ENCODE measurements at regions not wholly inside any gene's neighbourhood (a gene's known extent, or its start where the extent isn't known, plus 50 kb on each side); places are given as distances from the start of the nearest gene placed in this dataset.

DNA sequence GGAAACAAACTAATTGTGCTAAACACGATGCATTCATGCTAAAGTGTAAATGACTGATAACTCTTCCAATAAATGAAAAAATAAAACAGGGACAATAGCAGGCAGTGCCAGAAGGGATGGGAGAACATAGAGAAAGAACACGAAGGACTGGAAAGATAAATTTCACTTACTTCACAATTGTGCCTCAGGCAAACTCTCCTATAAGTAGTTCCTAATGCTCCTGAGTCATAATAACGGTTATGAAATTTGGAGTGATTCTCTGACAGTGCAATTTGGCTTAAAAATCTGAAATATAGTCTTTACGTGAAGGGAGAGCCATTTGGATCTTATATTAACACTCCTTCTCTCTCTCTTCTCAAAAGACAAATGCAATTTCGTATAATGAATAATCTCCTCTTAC lies 2218.5 kb downstream of the MAT2B start:
- no peak overlapping the region for H3K4me3 Mint-ChIP-seq (ENCODE audit: unreplicated experiment)
- DNase-seq (ENCODE audit: unreplicated experiment), result peak; percentile 90
- H3K9me3 Mint-ChIP-seq (ENCODE audit: unreplicated experiment), result peaks cover 5% of the 10 kb centered on the region
- no peaks in the 10 kb centered on the region for H3K27me3 Mint-ChIP-seq (ENCODE audit: insufficient read depth, unreplicated experiment)
- no TSS peak for BruUV-seq (replicated peaks)
- ChIA-PET CTCF (no interaction called here), POLR2A (no interaction called here)
- H3K36me3 Mint-ChIP-seq (ENCODE audit: insufficient read depth, unreplicated experiment), result no peaks in the 10 kb centered on the region
- TF ChIP-seq, protein P1, sequence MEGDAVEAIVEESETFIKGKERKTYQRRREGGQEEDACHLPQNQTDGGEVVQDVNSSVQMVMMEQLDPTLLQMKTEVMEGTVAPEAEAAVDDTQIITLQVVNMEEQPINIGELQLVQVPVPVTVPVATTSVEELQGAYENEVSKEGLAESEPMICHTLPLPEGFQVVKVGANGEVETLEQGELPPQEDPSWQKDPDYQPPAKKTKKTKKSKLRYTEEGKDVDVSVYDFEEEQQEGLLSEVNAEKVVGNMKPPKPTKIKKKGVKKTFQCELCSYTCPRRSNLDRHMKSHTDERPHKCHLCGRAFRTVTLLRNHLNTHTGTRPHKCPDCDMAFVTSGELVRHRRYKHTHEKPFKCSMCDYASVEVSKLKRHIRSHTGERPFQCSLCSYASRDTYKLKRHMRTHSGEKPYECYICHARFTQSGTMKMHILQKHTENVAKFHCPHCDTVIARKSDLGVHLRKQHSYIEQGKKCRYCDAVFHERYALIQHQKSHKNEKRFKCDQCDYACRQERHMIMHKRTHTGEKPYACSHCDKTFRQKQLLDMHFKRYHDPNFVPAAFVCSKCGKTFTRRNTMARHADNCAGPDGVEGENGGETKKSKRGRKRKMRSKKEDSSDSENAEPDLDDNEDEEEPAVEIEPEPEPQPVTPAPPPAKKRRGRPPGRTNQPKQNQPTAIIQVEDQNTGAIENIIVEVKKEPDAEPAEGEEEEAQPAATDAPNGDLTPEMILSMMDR (IDR thresholded peaks at IDR 0.05; ENCODE audit: unreplicated experiment), result no peak
- peak overlapping the region; percentile 2 for H3K27ac Mint-ChIP-seq (ENCODE audit: low read depth, unreplicated experiment)
- intact Hi-C loops (cut with micrococcal nuclease), result no loop called here
- peaks cover 24% of the 10 kb centered on the region for H3K4me1 Mint-ChIP-seq (ENCODE audit: insufficient read depth, unreplicated experiment)

DNA sequence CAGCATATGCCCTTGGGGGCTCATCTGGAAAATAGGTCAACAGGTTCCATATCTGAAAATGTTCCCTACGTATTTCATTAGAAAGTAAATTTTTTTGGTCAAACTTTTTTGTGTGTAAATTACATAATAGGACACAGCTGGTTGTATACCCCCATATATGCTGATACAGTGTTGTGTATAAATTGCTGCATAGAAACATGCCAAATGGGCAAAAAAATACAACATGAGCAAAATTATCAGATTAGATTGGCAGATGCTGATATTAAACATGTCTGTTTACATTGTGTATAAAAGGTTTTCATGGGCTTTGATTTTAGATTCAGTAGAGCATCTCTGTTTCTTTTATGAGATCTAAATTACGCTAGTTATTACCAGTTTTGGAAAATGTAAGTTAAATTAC lies 2223.0 kb downstream of the MAT2B start:
- H3K27ac Mint-ChIP-seq (ENCODE audit: low read depth, unreplicated experiment), result no peak overlapping the region
- TF ChIP-seq, protein P1 (IDR thresholded peaks at IDR 0.05; ENCODE audit: unreplicated experiment), result no peak
- no peak overlapping the region for H3K4me3 Mint-ChIP-seq (ENCODE audit: unreplicated experiment)
- no TSS peak for BruUV-seq (replicated peaks)
- ChIA-PET CTCF (interaction anchor here (1.0 kb wide), 1 partner anchor 26 kb away, joined by 4 read pairs; no protein-coding TSS in a partner anchor), POLR2A (no interaction called here)
- H3K9me3 Mint-ChIP-seq (ENCODE audit: unreplicated experiment), result no peaks in the 10 kb centered on the region
- H3K36me3 Mint-ChIP-seq (ENCODE audit: insufficient read depth, unreplicated experiment), result no peaks in the 10 kb centered on the region
- peaks cover 23% of the 10 kb centered on the region for H3K4me1 Mint-ChIP-seq (ENCODE audit: insufficient read depth, unreplicated experiment)
- no peaks in the 10 kb centered on the region for H3K27me3 Mint-ChIP-seq (ENCODE audit: insufficient read depth, unreplicated experiment)
- intact Hi-C loops (cut with micrococcal nuclease), result no loop called here
- DNase-seq (ENCODE audit: unreplicated experiment), result no peak

DNA sequence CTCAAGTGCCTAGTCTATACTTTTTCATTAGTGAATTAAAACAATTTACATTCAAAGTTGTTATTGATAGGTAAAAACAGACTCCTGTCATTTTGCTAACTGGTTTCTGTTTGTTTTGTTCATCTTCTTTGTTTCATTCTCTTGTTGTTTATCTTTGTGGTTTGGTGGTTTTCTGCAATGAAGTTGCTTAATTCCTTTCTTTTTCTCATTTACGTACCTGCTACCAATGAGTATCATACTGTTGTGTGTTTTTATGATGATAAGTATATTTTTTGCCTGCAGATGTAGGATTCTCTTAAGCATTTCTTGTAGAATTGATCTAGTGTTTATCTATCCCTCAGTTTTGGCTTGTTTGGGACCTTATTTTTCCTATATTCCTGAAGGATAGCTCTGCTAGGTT lies 2230.0 kb downstream of the MAT2B start:
- H3K4me1 Mint-ChIP-seq (ENCODE audit: insufficient read depth, unreplicated experiment), result peaks cover 15% of the 10 kb centered on the region
- no peak overlapping the region for H3K4me3 Mint-ChIP-seq (ENCODE audit: unreplicated experiment)
- H3K27ac Mint-ChIP-seq (ENCODE audit: low read depth, unreplicated experiment), result no peak overlapping the region
- no peaks in the 10 kb centered on the region for H3K27me3 Mint-ChIP-seq (ENCODE audit: insufficient read depth, unreplicated experiment)
- H3K9me3 Mint-ChIP-seq (ENCODE audit: unreplicated experiment), result peaks cover 11% of the 10 kb centered on the region
- DNase-seq (ENCODE audit: unreplicated experiment), result peak; percentile 49
- ChIA-PET POLR2A (no interaction called here), CTCF (interaction anchor here (0.6 to 0.7 kb wide), 3 partner anchors 14 to 59 kb away, joined by 3 read pairs; no protein-coding TSS in a partner anchor)
- no TSS peak for BruUV-seq (replicated peaks)
- TF ChIP-seq, protein P1 (IDR thresholded peaks at IDR 0.05; ENCODE audit: unreplicated experiment), result no peak
- H3K36me3 Mint-ChIP-seq (ENCODE audit: insufficient read depth, unreplicated experiment), result no peaks in the 10 kb centered on the region
- intact Hi-C loops (cut with micrococcal nuclease), result no loop called here

DNA sequence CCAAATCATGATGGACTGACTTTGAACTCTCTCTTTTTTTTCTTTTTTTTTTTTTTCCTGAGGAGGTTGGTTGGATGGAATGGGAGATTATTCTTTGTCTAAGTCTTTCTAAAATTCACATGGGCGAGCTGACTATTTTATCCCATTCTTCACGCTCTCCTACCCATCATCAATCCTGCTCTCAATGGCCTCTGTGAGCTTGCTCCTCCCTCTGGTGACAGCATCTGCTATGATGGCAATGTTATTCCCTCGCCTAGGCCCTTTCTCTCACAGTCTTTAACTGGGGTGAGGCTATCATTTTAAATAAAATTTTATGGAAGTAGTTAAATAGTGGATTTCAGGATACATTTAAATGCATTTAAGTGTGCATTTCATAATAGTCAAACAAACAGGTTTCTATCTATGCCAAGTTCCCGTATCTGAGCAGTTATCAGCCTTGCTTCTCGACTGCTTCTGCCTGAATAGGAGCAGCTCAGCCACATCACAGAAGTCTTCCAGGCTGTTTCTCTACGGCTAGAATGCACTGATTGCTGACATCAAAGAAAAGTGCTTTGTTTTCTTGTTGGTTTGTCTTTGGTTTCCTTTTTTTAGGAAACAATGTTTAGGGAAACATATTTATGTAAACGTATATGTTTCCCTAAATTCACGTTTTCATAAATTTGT lies 2233.8 kb downstream of the MAT2B start:
- intact Hi-C loops (cut with micrococcal nuclease), result no loop called here
- Mint-ChIP-seq H3K27me3 (ENCODE audit: insufficient read depth, unreplicated experiment) (no peaks in the 10 kb centered on the region), H3K4me3 (ENCODE audit: unreplicated experiment) (no peak overlapping the region), H3K27ac (ENCODE audit: low read depth, unreplicated experiment) (no peak overlapping the region), H3K4me1 (ENCODE audit: insufficient read depth, unreplicated experiment) (peaks cover 15% of the 10 kb centered on the region), H3K9me3 (ENCODE audit: unreplicated experiment) (peaks cover 11% of the 10 kb centered on the region), H3K36me3 (ENCODE audit: insufficient read depth, unreplicated experiment) (no peaks in the 10 kb centered on the region)
- BruUV-seq (replicated peaks), result no TSS peak
- no peak for DNase-seq (ENCODE audit: unreplicated experiment)
- ChIA-PET POLR2A (no interaction called here), CTCF (interaction anchor here (1.9 kb wide), 1 partner anchor 20 kb away, joined by 3 read pairs; no protein-coding TSS in a partner anchor)
- TF ChIP-seq, protein P1 (IDR thresholded peaks at IDR 0.05; ENCODE audit: unreplicated experiment), result no peak

All from MCF 10A (cell line).